ENCODE measurements at regions not wholly inside any gene's neighbourhood (a gene's known extent, or its start where the extent isn't known, plus 50 kb on each side); places are given as distances from the start of the nearest gene placed in this dataset.

GRCh38 chr2:39872748-39873147 lies 93.7 kb upstream of the THUMPD2 start:
- no peak overlapping the region for H2BK15ac ChIP-seq (ENCODE audit: low read depth, low read length)
- no peak overlapping the region for H4K5ac ChIP-seq (ENCODE audit: low read depth, low read length)
- CTCF ChIA-PET = interaction anchor here (0.6 kb wide), 1 partner anchor 364 kb away, joined by 3 read pairs; no protein-coding TSS in a partner anchor
- DNase-seq (no peak), ATAC-seq (ENCODE audit: low read depth) (no peak)
- H3K14ac ChIP-seq (replicated peaks; ENCODE audit: low read depth, low read length) = no peak overlapping the region
- no peaks in the 10 kb centered on the region for H3K9me3 ChIP-seq (ENCODE audit: control insufficient read depth, insufficient read depth, low read length)
- H3K36me3 ChIP-seq (ENCODE audit: control insufficient read depth, insufficient read depth, low read length) = no peaks in the 10 kb centered on the region
- WGBS, 2 experiments (ENCODE audit: extremely low coverage in 2 of 2, insufficient read length in 1 of 2) = no CpG with 5 or more reads among the region's 2 CpGs
- peaks cover 8% of the 10 kb centered on the region; the same call in 1 of the 2 replicates for H3K9me1 ChIP-seq (ENCODE audit: insufficient read depth, low read length)
- no peak overlapping the region for H2AK5ac ChIP-seq (ENCODE audit: low read depth, low read length)
- no TSS peak for BruUV-seq (replicated peaks)
- no peak overlapping the region for H2BK20ac ChIP-seq (ENCODE audit: low read depth, low read length)
- no peak overlapping the region for H3K18ac ChIP-seq (ENCODE audit: low read depth, low read length)
- H2BK120ac ChIP-seq (ENCODE audit: low read depth, low read length) = no peak overlapping the region
- dilution Hi-C loops (cut with HindIII; ENCODE audit: low sequenced_read_pairs, unreplicated experiment) (no loop called here), intact Hi-C loops (cut with micrococcal nuclease) (no loop called here), in situ Hi-C loops (cut with MboI; ENCODE audit: low sequenced_read_pairs) (no loop called here)
- no peak for TF ChIP-seq BHLHE40 (IDR thresholded peaks at IDR 0.05; ENCODE audit: low read depth, low read length)
- TF ChIP-seq USF2 (IDR thresholded peaks at IDR 0.05; ENCODE audit: low read depth, low read length) = no peak
- H3K4ac ChIP-seq (ENCODE audit: low read depth, low read length) = no peak overlapping the region
- H3K23ac ChIP-seq (ENCODE audit: low read depth, low read length) = no peak overlapping the region
- no peak overlapping the region for H2AFZ ChIP-seq (replicated peaks; ENCODE audit: low read length, poor library complexity)
- no peak overlapping the region for H3K4me2 ChIP-seq (ENCODE audit: low read depth, low read length)
- peaks cover 9% of the 10 kb centered on the region for H3K4me1 ChIP-seq (ENCODE audit: control insufficient read depth, insufficient read depth, low read length)
- POLR2A ChIA-PET (ENCODE audit: unreplicated experiment) = no interaction called here
- no peak overlapping the region for H3K27ac ChIP-seq (ENCODE audit: insufficient read depth, low read length)
- H3K27me3 ChIP-seq (ENCODE audit: control insufficient read depth, insufficient read depth, low read length) = no peaks in the 10 kb centered on the region
- no peak overlapping the region for H3K56ac ChIP-seq (ENCODE audit: extremely low read depth, insufficient read depth, low read length)
- no peak overlapping the region for H2BK5ac ChIP-seq (ENCODE audit: low read depth, low read length, poor library complexity, severe bottlenecking)
- no peak overlapping the region for H2AK9ac ChIP-seq (replicated peaks; ENCODE audit: low read depth, low read length, poor library complexity)
- no peak overlapping the region for H3K4me3 ChIP-seq (ENCODE audit: insufficient read depth, low read depth, low read length)
- H3K79me1 ChIP-seq (ENCODE audit: low read depth in 1 of 2, low read length in 2 of 2) = no peaks in the 10 kb centered on the region
- H3K9ac ChIP-seq (ENCODE audit: low read depth, low read length) = no peak overlapping the region
- H4K8ac ChIP-seq (ENCODE audit: low read depth in 2 of 2, low read length in 2 of 2) = no peak overlapping the region
- H4K91ac ChIP-seq (ENCODE audit: insufficient read depth, low read depth, low read length) = no peak overlapping the region
- H4K20me1 ChIP-seq (ENCODE audit: insufficient read depth, low read length) = no peaks in the 10 kb centered on the region
